DMS53 treated with DMSO at 0.1 percent for 48 hours (cell line): ENCODE measurements at regions not wholly inside any gene's neighbourhood (a gene's known extent, or its start where the extent isn't known, plus 50 kb on each side); places are given as distances from the start of the nearest gene placed in this dataset.

ENCODE experiments used
- DNase-seq: peaks from one replicate; lab custom pipeline; 2025; ENCODE audit not compliant: unreplicated experiment; lab: John Stamatoyannopoulos, UW

- DNase-seq: no peak
These were observed 68.4 kb upstream of the SLCO3A1 start for GRCh38 chr15:91784973-91785709.

- peak; percentile 15 for DNase-seq
These were observed 66.3 kb upstream of the SLCO3A1 start for GRCh38 chr15:91787198-91787597.

GRCh38 chr15:91789136-91789535 is 64.4 kb upstream of the SLCO3A1 start:
- no peak for DNase-seq

GRCh38 chr15:91790836-91791235 is 62.7 kb upstream of the SLCO3A1 start:
- DNase-seq: no peak

GRCh38 chr15:91793771-91794170 is 59.7 kb upstream of the SLCO3A1 start:
- no peak for DNase-seq

GRCh38 chr15:91795235-91795634 is 58.3 kb upstream of the SLCO3A1 start:
- no peak for DNase-seq

GRCh38 chr15:91801836-91802534 is 51.5 kb upstream of the SLCO3A1 start:
- DNase-seq: no peak

- no peak for DNase-seq
These were observed 50.2 kb upstream of the SLCO3A1 start for GRCh38 chr15:91803260-91803659.
